ENCODE measurements at regions not wholly inside any gene's neighbourhood (a gene's known extent, or its start where the extent isn't known, plus 50 kb on each side); places are given as distances from the start of the nearest gene placed in this dataset.
"Not testable (repeated sequence)": the region's sequence is repeated elsewhere in the genome, so short reads cannot be mapped to it uniquely, and the experiment has no call there.

- no peak for DNase-seq (ENCODE audit: low read depth)
- no peak overlapping the region for H3K4me3 ChIP-seq (ENCODE audit: low read depth, low read length)
These were observed 691.8 kb downstream of the DNAH5 start for GRCh38 chr5:13252699-13253098.

DNA sequence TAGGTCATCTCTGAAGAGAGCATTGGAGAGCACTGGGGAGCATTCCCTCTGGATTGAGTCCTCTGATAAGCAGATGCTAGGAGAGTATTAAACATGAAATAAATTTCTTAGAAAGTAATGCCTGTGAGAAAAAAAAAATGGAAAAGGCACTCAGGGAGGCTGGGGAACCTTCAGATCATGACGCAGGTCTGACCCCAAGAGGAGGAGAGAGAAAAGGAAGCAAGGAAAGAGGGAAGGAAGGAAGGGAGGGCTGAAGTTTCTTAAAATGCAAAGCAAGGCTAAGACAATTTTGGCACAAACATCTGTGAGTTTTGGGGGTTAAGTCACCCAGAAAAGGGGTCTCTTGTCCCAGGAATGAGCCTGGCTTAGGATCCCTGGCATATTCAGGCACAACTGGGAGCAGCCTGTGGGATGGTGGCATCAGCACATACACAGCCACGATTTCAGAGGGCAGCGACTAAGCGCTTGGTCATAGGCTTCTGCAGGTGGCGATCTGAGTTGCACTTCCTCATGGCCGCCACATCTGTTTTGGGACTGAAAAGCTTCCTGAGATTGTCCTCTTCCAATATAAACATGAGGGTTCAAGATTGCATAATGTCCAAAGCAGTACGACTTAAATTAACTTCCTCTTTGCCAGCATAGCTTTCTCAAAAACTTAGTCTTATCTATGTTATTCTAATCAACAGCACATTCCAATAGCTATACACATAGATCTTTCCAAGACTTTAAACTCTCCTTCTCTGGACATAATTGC lies 692.7 kb downstream of the DNAH5 start:
- H3K4me3 ChIP-seq (ENCODE audit: low read depth, low read length): no peak overlapping the region
- no peak for DNase-seq (ENCODE audit: low read depth)

DNA sequence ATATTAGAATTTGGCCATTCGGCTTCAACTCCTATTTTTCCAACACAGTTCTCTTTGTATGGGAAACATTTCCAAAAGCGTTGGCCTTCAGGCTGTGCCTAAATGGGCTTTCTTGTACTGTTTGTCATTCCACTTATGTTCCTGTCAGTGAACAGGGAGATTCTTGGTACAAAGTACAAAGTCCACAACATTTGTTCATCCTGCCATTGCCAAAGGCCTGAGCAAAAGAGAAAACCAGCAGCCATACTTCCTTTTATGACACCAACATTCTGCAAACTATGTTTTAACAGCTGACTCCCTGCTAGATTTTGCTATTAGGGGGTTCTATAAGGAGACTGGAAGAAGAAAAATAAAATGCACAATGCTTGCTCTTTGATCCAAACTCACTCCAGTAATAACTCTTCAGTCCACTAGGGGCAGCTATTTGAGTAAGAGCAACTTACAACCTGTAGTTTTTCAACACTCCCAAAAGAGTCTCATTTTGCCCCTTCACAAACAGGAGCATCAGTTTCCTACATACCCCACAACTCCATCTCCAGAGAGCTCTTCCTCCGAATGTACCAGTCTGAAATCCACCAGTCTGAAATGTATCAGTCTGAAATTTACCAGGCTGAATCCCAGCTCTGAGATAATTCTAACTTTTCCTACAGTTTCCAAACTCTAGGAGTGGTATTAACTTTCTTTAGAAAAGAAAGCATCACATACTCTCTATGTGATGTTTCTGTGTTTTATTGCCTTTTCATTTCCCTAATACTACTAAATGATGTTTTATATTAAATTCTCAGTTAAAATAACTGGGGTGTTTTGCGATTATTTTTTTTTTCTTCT lies 693.8 kb downstream of the DNAH5 start:
- DNase-seq (ENCODE audit: low read depth): no peak
- H3K4me3 ChIP-seq (ENCODE audit: low read depth, low read length): no peak overlapping the region

- no peak for DNase-seq (ENCODE audit: low read depth)
These were observed 694.6 kb downstream of the DNAH5 start for GRCh38 chr5:13249854-13250253.

DNA sequence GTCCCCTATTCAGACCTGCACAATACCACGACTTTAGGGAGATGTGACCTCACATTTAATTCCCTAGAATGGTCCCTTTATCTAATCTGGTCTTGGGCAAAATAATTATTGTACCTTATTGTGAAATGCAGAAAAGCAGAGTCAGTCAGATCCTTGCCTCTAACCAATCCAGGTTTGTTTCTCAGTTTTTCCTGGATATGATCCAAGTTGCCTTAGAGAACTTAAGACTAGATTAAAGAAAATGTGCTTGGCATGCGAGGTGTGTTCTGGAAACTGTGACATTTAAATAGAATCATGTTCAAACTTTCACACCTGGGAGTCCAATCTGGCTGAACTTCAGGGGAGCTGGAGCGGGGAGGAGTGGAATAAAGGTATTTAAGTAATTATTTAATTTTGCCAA lies 696.2 kb downstream of the DNAH5 start:
- DNase-seq (ENCODE audit: low read depth): no peak
- H3K4me3 ChIP-seq (ENCODE audit: low read depth, low read length): no peak overlapping the region

More at GRCh38 chr5:13249854-13250253, 694.6 kb downstream of the DNAH5 start:
- H3K4me3 ChIP-seq (ENCODE audit: low read depth, low read length): no peak overlapping the region

- H3K4me3 ChIP-seq (ENCODE audit: low read depth, low read length): no peak overlapping the region
- DNase-seq (ENCODE audit: low read depth): no peak
These were observed 698.4 kb downstream of the DNAH5 start for GRCh38 chr5:13246053-13246452.

DNA sequence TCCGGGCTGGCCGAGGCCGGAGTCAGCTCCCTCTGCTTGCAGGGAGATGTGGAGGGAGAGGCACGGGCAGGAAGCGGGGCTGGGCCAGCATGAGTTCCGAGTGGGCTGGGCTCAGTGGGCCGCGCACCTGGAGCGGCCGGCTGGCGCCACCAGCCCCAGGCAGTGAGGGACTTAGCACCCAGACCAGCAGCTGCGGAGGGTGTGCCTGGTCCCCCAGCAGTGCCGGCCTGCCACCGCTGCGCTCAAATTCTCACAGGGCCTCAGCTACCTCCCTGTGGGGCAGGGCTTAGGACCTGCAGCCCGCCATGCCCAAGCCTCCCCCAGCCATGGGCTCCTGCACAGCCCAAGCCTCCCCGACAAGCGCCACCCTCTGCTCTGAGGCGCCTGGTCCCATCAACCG lies 700.3 kb downstream of the DNAH5 start:
- no peak overlapping the region for H3K4me3 ChIP-seq (ENCODE audit: low read depth, low read length)
- DNase-seq (ENCODE audit: low read depth): no peak

- no peak overlapping the region for H3K4me3 ChIP-seq (ENCODE audit: low read depth, low read length)
- DNase-seq (ENCODE audit: low read depth): no peak
These were observed 717.0 kb downstream of the DNAH5 start for GRCh38 chr5:13227513-13227912.

GRCh38 chr5:13218518-13218917 lies 726.0 kb downstream of the DNAH5 start:
- DNase-seq (ENCODE audit: low read depth): no peak

GRCh38 chr5:13217636-13218035 lies 726.9 kb downstream of the DNAH5 start:
- no peak for DNase-seq (ENCODE audit: low read depth)
- no peak overlapping the region for H3K4me3 ChIP-seq (ENCODE audit: low read depth, low read length)

More at GRCh38 chr5:13218518-13218917, 726.0 kb downstream of the DNAH5 start:
- no peak overlapping the region for H3K4me3 ChIP-seq (ENCODE audit: low read depth, low read length)

DNA sequence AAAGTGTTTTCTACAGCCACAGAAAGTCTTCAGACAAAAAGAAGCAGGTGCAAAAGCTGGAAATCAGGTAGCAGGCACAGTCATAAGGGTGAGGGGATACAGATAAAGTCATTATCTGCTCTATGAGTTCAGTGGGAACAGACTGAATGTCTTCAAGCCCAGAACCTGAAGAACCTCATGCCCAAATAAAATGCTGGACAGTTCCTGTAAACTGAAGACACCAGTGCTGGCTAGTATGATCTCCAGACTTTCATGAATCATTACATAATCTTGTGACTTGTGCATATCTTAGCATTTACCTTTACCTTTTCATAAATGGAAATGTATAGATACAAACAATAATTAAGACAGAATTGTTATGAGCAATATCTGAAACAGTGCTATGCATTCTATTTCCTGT lies 728.7 kb downstream of the DNAH5 start:
- DNase-seq (ENCODE audit: low read depth): no peak
- no peak overlapping the region for H3K4me3 ChIP-seq (ENCODE audit: low read depth, low read length)

DNA sequence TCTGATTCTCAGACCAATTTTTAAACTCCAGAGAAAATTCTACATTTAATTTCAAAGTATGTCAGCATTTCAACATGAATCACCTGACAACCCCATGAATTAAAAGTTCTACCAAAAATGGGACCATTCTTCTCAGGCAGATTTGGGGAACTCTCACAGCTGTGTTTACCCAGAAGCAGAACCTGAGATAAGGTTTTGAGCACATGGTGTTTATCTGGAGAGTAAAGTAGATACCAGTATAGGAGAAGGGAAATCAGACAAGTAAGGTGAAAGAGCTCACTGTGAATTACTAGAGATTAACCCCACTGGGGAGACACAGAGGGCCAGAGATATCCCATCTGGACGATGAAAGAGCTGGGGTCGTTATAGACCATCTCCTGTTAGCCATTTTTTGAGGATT lies 729.1 kb downstream of the DNAH5 start:
- no peak for DNase-seq (ENCODE audit: low read depth)
- no peak overlapping the region for H3K4me3 ChIP-seq (ENCODE audit: low read depth, low read length)

- DNase-seq (ENCODE audit: low read depth): no peak
- H3K4me3 ChIP-seq (ENCODE audit: low read depth, low read length): no peak overlapping the region
These were observed 730.3 kb downstream of the DNAH5 start for GRCh38 chr5:13214182-13214581.

- DNase-seq (ENCODE audit: low read depth): no peak
These were observed 731.6 kb downstream of the DNAH5 start for GRCh38 chr5:13212886-13213285.

DNA sequence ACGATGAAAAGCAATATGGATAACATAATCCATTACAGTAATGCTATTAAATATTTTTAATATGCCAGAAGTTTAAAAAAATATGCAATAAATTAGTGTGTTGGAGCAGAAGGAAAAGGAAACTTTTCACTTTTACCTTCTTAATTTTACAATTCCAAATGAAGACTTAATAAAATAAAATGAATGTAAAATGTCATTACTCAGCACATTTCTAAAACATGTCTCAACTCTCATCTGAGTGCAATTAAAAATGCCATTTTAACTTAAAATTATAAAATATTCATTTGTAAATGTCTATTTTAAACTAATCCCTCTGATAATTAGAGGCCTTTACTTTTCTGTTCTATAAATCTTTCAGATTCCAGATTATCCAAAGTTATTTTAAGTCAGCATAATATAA lies 733.4 kb downstream of the DNAH5 start:
- no peak overlapping the region for H3K4me3 ChIP-seq (ENCODE audit: low read depth, low read length)
- no peak for DNase-seq (ENCODE audit: low read depth)

More at GRCh38 chr5:13212886-13213285, 731.6 kb downstream of the DNAH5 start:
- no peak overlapping the region for H3K4me3 ChIP-seq (ENCODE audit: low read depth, low read length)

DNA sequence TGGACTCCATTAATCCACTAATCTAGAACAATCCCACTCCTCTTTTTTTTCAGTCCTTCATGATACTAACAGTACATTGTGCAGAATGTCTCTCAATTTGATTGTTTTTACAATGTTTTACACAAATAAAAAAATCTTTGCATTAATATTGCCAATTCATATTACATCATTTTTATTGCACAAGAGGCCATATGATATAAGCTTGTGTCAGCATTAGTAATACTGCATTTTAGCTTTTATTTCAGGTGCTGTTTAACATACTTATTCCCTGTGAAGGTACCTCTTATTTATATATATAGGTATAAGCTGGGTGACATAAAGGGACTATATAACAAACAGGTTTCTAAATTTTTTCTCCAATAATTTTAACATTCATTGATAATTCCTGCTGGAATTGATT lies 737.4 kb downstream of the DNAH5 start:
- DNase-seq (ENCODE audit: low read depth): no peak
- H3K4me3 ChIP-seq (ENCODE audit: low read depth, low read length): no peak overlapping the region

DNA sequence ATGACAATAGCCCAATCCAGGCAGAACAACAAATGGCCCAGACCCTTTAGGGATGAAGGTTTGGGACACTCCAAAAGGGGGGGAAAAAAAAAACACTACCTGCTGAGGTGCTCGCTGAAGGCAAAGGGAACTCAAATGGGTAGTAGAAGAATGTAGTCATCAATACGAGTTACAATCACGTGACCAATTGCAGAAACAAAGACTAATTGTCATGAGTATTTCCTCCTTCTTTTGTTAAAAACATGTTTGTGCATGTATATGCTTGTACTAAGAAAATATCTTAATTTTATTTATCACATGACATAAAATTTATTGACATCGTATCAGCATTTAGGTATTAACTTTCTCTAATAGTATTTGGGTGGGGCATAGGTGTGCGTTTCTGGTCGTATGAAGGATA lies 743.5 kb downstream of the DNAH5 start:
- no peak overlapping the region for H3K4me3 ChIP-seq (ENCODE audit: low read depth, low read length)
- DNase-seq (ENCODE audit: low read depth): no peak

DNA sequence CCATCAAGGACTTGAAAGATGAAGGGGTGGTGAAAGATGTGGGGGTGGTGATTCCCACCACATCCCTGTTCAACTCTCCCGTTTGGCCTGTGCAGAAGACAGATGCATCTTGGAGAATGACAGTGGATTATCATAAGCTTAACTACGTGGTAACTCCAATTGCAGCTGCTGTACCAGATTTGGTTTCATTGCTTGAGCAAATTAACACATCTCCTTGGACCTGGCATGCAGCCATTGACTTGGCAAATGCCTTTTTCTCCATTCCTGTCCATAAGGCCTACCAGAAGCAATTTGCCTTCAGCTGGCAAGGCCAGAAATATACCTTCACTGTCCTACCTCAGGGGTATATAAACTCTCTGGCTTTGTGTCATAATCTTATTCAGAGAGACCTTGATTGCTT lies 746.3 kb downstream of the DNAH5 start:
- H3K4me3 ChIP-seq (ENCODE audit: low read depth, low read length); DNase-seq (ENCODE audit: low read depth): not testable (repeated sequence)

DNA sequence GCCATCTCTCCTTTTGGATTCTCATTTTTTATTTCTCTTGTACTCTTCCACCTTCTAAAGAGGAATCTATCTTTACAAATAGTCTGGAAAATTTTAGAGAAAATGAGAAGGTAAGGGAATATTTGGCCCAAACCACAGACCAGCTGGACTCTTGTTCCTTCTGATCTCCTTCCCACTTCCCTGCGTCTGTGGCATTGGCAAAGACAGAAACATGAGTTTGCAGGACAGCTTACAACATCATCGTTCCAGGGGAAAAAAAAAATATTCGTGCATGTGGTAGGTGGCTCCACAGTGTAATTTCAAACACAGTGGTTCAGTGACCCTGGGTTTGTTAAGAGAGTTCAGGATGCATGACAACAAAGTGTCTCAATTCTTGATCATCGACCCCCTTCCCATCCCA lies 755.0 kb downstream of the DNAH5 start:
- H3K4me3 ChIP-seq (ENCODE audit: low read depth, low read length): no peak overlapping the region
- no peak for DNase-seq (ENCODE audit: low read depth)

- H3K4me3 ChIP-seq (ENCODE audit: low read depth, low read length): no peak overlapping the region
- DNase-seq (ENCODE audit: low read depth): no peak
These were observed 756.1 kb downstream of the DNAH5 start for GRCh38 chr5:13188371-13188770.

DNA sequence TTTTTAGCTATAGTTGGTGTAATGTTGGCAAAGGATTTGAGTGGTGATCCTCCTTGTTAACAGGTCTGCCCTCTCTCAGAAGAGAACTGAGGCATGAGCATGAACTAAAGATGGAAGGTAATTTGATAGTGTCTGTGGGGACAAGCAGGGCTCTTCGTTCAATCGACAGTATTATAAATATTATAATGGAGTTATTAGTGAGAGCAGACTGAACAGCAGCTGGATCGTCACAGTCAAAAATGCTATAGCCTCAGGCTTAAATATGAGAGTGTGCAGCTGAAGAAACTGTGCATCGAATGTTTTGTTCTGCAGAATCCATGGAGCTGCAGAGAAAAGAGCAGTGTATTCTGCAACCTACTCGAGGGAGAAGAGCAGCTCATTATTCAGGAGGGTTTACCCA lies 757.3 kb downstream of the DNAH5 start:
- H3K4me3 ChIP-seq (ENCODE audit: low read depth, low read length): no peak overlapping the region
- DNase-seq (ENCODE audit: low read depth): no peak

Measured in skeletal muscle cell (primary cell).